ENCODE measurements at regions not wholly inside any gene's neighbourhood (a gene's known extent, or its start where the extent isn't known, plus 50 kb on each side); places are given as distances from the start of the nearest gene placed in this dataset.
"Not testable (repeated sequence)": the region's sequence is repeated elsewhere in the genome, so short reads cannot be mapped to it uniquely, and the experiment has no call there.

DNA sequence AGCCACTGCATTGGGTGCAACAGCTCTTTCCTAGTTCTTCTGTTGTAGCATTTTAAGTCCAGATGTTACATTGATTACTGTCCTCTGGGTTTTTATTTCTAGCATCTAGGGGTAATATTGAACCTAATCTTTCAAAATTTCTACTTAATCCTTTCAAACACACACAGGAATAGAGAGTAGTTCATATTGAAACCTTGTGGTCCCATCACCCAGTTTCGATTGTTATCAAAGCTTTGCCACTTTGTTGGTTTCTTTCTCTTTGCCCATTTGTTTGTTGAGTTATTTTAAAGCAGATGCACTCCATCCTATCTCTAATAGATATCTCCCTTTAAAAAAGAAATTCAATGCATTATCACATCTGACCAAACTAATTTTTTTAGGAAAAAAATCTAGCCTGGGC is 422.9 kb upstream of the AMELY start:
- Histone ChIP-seq H3K27me3 (no peaks in the 10 kb centered on the region), H3K4me1 (replicated peaks in 1 of 2) (no peaks in the 10 kb centered on the region), H3K9me3 (replicated peaks in 1 of 3) (no peaks in the 10 kb centered on the region), H3K4me3 (no peak overlapping the region), H3K36me3 (replicated peaks in 1 of 2) (no peaks in the 10 kb centered on the region), H3K27ac (no peak overlapping the region)
- no peak for DNase-seq
- 73 to 84% methylated on average over 1 of the region's 1 CpG; no CpG with 5 or more reads in 2 of the 4 donors for WGBS, 4 donors
- TF ChIP-seq, protein P1, sequence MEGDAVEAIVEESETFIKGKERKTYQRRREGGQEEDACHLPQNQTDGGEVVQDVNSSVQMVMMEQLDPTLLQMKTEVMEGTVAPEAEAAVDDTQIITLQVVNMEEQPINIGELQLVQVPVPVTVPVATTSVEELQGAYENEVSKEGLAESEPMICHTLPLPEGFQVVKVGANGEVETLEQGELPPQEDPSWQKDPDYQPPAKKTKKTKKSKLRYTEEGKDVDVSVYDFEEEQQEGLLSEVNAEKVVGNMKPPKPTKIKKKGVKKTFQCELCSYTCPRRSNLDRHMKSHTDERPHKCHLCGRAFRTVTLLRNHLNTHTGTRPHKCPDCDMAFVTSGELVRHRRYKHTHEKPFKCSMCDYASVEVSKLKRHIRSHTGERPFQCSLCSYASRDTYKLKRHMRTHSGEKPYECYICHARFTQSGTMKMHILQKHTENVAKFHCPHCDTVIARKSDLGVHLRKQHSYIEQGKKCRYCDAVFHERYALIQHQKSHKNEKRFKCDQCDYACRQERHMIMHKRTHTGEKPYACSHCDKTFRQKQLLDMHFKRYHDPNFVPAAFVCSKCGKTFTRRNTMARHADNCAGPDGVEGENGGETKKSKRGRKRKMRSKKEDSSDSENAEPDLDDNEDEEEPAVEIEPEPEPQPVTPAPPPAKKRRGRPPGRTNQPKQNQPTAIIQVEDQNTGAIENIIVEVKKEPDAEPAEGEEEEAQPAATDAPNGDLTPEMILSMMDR (IDR thresholded peaks at IDR 0.05): no peak
- no peak for TF ChIP-seq POLR2A (IDR thresholded peaks at IDR 0.05)
- intact Hi-C loops (cut with DNase I): no loop called here

DNA sequence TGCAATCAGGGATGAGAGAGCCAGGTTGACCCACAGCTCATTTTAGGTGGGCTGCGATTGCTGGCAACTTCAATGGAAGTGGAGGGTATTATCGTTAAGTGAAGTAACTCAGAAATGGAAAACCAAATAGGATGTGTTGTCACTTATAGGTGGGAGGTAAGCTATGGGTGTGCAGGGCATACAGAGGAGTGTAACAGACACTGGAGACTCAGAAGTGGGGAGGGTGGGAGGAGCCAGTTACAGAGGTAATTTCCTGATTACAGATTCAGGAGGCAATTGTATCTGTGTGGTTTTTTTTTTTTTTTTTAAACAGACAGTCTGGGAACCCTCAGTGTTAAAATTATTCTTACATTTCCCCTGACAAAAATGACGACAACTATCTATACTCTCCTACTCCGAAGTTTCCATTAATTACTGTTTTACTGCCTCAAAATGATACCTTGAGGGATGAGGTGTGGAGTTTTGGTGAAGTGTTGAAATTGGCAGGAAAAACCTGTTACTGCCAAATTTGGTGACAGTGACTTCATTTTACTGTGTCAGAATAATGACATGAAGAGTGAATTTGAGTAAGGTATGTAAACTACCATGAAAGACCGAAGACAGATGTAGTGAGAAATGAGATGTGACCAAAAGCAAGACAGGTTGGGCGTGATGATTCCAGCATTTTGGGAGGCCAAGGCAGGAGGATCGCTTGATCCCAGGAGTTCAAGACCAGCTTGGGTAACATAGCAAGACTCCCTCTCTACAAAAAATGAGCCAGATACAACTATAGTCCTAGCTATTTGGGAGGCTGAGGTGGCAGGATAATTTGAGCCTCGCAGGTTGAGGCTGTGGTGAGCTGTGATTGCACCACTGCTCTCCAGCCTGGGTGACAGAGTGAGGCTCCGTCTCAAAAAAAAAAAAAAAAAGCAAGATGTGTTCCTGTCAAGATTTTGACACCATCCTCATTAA is 415.0 kb upstream of the AMELY start:
- intact Hi-C loops (cut with DNase I): no loop called here
- DNase-seq: no peak
- Histone ChIP-seq H3K36me3 (replicated peaks in 1 of 2) (no peaks in the 10 kb centered on the region), H3K9me3 (replicated peaks in 1 of 3) (no peaks in the 10 kb centered on the region), H3K4me3 (no peak overlapping the region), H3K27me3 (no peaks in the 10 kb centered on the region), H3K4me1 (replicated peaks in 1 of 2) (no peaks in the 10 kb centered on the region), H3K27ac (no peak overlapping the region)
- WGBS, 4 donors: 82 to 91% methylated on average over 9 of the region's 9 CpGs; no CpG with 5 or more reads in 2 of the 4 donors
- no peak for TF ChIP-seq POLR2A (IDR thresholded peaks at IDR 0.05)

DNA sequence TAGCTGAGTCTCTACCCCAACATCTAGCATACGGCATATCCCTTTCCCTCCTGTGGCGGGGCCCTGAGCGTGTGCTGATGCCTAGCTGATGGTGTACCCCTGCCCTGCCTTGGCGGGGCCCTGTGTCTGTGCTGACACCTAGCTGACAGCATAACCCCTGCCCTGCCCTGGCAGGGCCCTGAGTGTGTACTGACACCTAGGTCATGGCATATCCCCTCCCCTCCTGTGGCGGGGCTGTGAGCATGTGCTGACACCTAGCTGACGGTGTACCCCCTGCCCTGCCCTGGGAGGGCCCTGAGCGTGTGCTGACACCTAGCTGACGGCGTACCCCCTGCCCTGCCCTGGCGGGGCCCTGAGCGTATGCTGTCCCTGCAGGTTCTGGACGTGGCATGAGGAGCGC is 414.0 kb upstream of the AMELY start:
- no peak overlapping the region for H3K27ac ChIP-seq
- TF ChIP-seq, protein P1 (IDR thresholded peaks at IDR 0.05): no peak
- no peak for TF ChIP-seq POLR2A (IDR thresholded peaks at IDR 0.05)
- no peak overlapping the region for H3K4me3 ChIP-seq
- H3K9me3 ChIP-seq (replicated peaks in 1 of 3): no peaks in the 10 kb centered on the region
- no peak for DNase-seq
- 96% methylated on average over 13 of the region's 13 CpGs; no CpG with 5 or more reads in 3 of the 4 donors for WGBS, 4 donors
- H3K4me1 ChIP-seq (replicated peaks in 1 of 2): no peaks in the 10 kb centered on the region
- no peaks in the 10 kb centered on the region for H3K36me3 ChIP-seq (replicated peaks in 1 of 2)
- intact Hi-C loops (cut with DNase I): no loop called here
- no peaks in the 10 kb centered on the region for H3K27me3 ChIP-seq

DNA sequence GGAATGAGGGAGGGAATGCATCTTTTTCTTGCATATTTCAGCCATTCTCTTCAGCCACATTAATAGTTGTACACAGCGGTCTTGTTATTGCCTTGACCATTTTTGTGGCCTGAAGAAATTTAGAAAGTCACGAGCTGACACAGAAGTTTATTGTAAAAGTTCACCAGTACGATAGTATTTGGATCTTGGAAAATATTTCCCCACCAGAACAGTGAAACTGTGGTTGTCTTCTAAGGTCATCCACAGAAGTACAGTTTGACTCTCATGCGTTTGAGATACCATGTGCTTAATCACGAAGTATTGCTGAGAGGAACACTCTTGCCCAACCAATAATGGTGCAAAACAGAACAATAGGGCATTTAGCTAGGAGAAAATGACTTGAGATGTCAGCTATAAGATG is 409.2 kb upstream of the AMELY start:
- Histone ChIP-seq H3K4me1 (replicated peaks in 1 of 2) (no peaks in the 10 kb centered on the region), H3K27ac (no peak overlapping the region), H3K36me3 (replicated peaks in 1 of 2) (no peaks in the 10 kb centered on the region), H3K27me3 (no peaks in the 10 kb centered on the region), H3K4me3 (no peak overlapping the region), H3K9me3 (replicated peaks in 1 of 3) (no peaks in the 10 kb centered on the region)
- 74 to 83% methylated on average over 5 of the region's 5 CpGs; no CpG with 5 or more reads in 2 of the 4 donors for WGBS, 4 donors
- DNase-seq: no peak
- no peak for TF ChIP-seq POLR2A (IDR thresholded peaks at IDR 0.05)
- TF ChIP-seq, protein P1 (IDR thresholded peaks at IDR 0.05): no peak
- intact Hi-C loops (cut with DNase I): no loop called here

DNA sequence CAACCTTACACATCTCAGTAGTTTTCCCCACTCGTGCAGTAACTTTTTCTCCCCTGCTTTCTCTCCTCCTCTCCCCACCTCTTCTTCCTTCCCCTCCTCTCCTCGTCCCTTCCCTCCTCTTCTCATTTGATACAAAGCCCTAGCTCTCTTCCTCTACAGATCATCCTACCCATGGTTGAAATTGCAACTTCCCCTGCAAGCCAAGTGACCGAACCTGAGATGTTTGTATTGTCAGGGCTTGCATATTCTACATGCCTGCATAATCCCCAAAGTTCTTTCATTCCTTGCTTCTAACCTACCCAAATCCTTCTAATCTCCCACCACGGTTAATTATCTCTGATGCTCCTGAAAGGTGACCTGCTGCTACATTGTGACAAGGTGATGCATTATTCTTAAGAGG is 408.6 kb upstream of the AMELY start:
- H3K9me3 ChIP-seq (replicated peaks in 1 of 3); H3K4me1 ChIP-seq (replicated peaks in 1 of 2); DNase-seq; H3K27ac ChIP-seq; H3K4me3 ChIP-seq; intact Hi-C loops (cut with DNase I); H3K36me3 ChIP-seq (replicated peaks in 1 of 2); H3K27me3 ChIP-seq: not testable (repeated sequence)
- 81% methylated on average over 2 of the region's 4 CpGs; no CpG with 5 or more reads in 2 of the 4 donors for WGBS, 4 donors

All from adrenal gland (tissue), 9 donors.